HG03045 (cell line): ENCODE measurements at regions not wholly inside any gene's neighbourhood (a gene's known extent, or its start where the extent isn't known, plus 50 kb on each side); places are given as distances from the start of the nearest gene placed in this dataset.

Experiments
- ATAC-seq: cut with Tn5 transposase; IDR thresholded peaks from one replicate; pipeline ENCODE4 v1.9.1; 2021; ENCODE audit warnings: mild to moderate bottlenecking, moderate library complexity; ENCODE audit not compliant: unreplicated experiment

- no peak for ATAC-seq
Measured at GRCh38 chr6:166877906-166878305, 78.4 kb downstream of the RNASET2 start.

GRCh38 chr6:166877349-166877748, 79.0 kb downstream of the RNASET2 start:
- ATAC-seq = no peak

GRCh38 chr6:166872531-166873009, 83.8 kb downstream of the RNASET2 start:
- no peak for ATAC-seq

- no peak for ATAC-seq
Measured at GRCh38 chr6:166870602-166871208, 85.6 kb downstream of the RNASET2 start.

- ATAC-seq = no peak
Measured at GRCh38 chr6:166866839-166867637, 89.3 kb downstream of the RNASET2 start.

GRCh38 chr6:166864333-166864732, 92.0 kb downstream of the RNASET2 start:
- no peak for ATAC-seq

GRCh38 chr6:166862978-166863530, 93.3 kb downstream of the RNASET2 start:
- ATAC-seq = no peak

GRCh38 chr6:166862287-166862977, 93.9 kb downstream of the RNASET2 start:
- no peak for ATAC-seq

- ATAC-seq = no peak
Measured at GRCh38 chr6:166861961-166862286, 94.4 kb downstream of the RNASET2 start.

GRCh38 chr6:166861304-166861703, 95.0 kb downstream of the RNASET2 start:
- no peak for ATAC-seq

- ATAC-seq = no peak
Measured at GRCh38 chr6:166860392-166860791, 96.0 kb downstream of the RNASET2 start.

GRCh38 chr6:166855416-166855815, 100.9 kb downstream of the RNASET2 start:
- ATAC-seq = no peak

GRCh38 chr6:166853371-166854325, 102.7 kb downstream of the RNASET2 start:
- ATAC-seq = no peak

- no peak for ATAC-seq
Measured at GRCh38 chr6:166852451-166852975, 103.8 kb downstream of the RNASET2 start.

GRCh38 chr6:166851911-166852310, 104.4 kb downstream of the RNASET2 start:
- no peak for ATAC-seq

GRCh38 chr6:166851426-166851825, 104.9 kb downstream of the RNASET2 start:
- no peak for ATAC-seq

- ATAC-seq = no peak
Measured at GRCh38 chr6:166850677-166851076, 105.7 kb downstream of the RNASET2 start.

GRCh38 chr6:166849749-166850183, 106.6 kb downstream of the RNASET2 start:
- ATAC-seq = no peak

GRCh38 chr6:166848979-166849748, 107.2 kb downstream of the RNASET2 start:
- no peak for ATAC-seq
